Activated T-helper 2 cell treated with anti-CD3 and anti-CD28 coated beads, Interferon-gamma antibody, Interleukin-2, Interleukin-4, amounts not matched to agents 10 μg/mL and 5 μg/mL and 100 μg/mL, durations not matched to agents 14 hours and 24 hours and 36 hours (primary cell): ENCODE measurements at regions not wholly inside any gene's neighbourhood (a gene's known extent, or its start where the extent isn't known, plus 50 kb on each side); places are given as distances from the start of the nearest gene placed in this dataset.
A peak's percentile ranks its signal among the peaks of the same experiment; 100 is the strongest.

Experiments
- DNase-seq: peaks from one replicate; pipeline ENCODE4 v3.0.0; 2021; ENCODE audit warnings: low spot score
- H3K27ac Mint-ChIP-seq: one replicate; pipeline ENCODE4 v1.8.0; 2021; ENCODE audit warnings: mixed read lengths
- H3K27me3 Mint-ChIP-seq: one replicate; pipeline ENCODE4 v1.8.0; 2021; ENCODE audit warnings: low read depth, mixed read lengths
- H3K36me3 Mint-ChIP-seq: one replicate; pipeline ENCODE4 v1.8.0; 2021; ENCODE audit warnings: low read depth, mixed read lengths
- H3K4me1 Mint-ChIP-seq: one replicate; pipeline ENCODE4 v1.8.0; 2021; ENCODE audit warnings: low read depth, mixed read lengths
- H3K4me3 Mint-ChIP-seq: one replicate; pipeline ENCODE4 v1.8.0; 2021; ENCODE audit warnings: low read depth, mild to moderate bottlenecking, moderate library complexity, mixed read lengths
- H3K9me3 Mint-ChIP-seq: one replicate; pipeline ENCODE4 v1.8.0; 2021; ENCODE audit warnings: mixed read lengths
- intact Hi-C: fragments of 100-400 bp; cut with micrococcal nuclease; formaldehyde crosslinking; loops from one replicate; pipeline ENCODE4 v1.15.1; 2023

DNA sequence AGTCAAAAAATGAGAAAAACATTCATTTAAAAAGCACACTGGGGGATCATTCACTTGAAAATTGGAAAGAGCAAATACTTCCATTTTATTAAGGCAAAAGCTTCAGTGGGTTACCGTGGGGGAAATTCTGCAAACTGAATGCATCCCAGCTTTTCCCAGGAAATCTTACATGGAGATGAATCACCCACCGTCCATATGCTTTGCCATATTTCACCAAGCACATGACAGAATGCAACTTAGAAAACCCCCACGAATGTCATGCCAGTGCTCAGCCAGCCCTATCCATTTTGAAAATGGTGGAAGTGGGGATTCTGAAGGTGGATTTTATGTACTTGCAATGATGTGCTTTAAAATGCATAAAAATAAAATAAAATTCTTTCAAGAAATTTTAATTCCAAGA, 485.5 kb upstream of the ID2 start:
- intact Hi-C loops = no loop called here
- Mint-ChIP-seq H3K4me1 (peaks cover 9% of the 10 kb centered on the region), H3K36me3 (peaks cover 18% of the 10 kb centered on the region), H3K27me3 (no peaks in the 10 kb centered on the region), H3K9me3 (peaks cover 28% of the 10 kb centered on the region), H3K4me3 (no peak overlapping the region), H3K27ac (no peak overlapping the region)
- no peak for DNase-seq

DNA sequence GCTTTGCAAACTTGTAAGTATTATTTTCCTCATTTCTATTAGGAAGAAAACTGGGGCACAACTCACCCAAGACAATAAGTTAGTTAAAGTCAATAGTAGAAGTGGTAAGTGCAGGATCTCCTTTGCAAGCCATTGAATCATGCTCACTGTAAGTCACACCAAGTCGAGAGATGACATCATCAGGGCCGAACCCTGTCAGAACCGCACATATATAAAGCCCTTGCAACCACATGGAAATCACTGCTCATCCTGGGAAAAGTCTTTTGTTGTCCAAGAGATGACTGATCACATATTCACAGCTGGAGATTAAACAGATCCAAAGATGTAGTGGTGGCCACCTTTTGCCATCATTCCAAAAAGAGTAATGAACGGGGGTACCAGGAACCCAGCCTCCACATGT, 484.8 kb upstream of the ID2 start:
- peaks cover 29% of the 10 kb centered on the region for H3K9me3 Mint-ChIP-seq
- no peaks in the 10 kb centered on the region for H3K27me3 Mint-ChIP-seq
- no peak for DNase-seq

DNA sequence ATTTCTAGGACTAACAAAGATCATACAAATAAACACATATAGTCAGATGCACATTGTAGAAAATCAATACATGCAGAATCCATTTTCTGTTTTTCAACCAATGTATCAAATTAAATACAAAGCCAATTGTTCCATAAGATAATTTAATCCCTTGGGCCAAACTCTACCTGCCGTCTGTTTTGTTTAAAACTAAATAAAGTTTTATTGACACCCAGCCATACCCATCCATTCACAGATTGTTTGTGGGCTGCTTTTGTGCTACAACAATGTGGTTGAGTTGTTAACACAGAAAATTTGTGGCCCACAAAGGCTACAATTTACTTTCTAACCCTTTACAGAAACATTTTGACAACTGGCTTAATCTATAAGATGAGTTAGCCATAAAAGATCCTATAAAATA, 484.0 kb upstream of the ID2 start:
- Mint-ChIP-seq H3K4me3 (no peak overlapping the region), H3K27me3 (no peaks in the 10 kb centered on the region), H3K9me3 (peaks cover 29% of the 10 kb centered on the region), H3K27ac (no peak overlapping the region), H3K36me3 (peaks cover 21% of the 10 kb centered on the region), H3K4me1 (peaks cover 21% of the 10 kb centered on the region)
- no peak for DNase-seq
- intact Hi-C loops = no loop called here

More for the DNA sequence above, 484.8 kb upstream of the ID2 start:
- intact Hi-C loops = no loop called here
- Mint-ChIP-seq H3K27ac (no peak overlapping the region), H3K4me3 (no peak overlapping the region), H3K4me1 (peaks cover 14% of the 10 kb centered on the region), H3K36me3 (peaks cover 21% of the 10 kb centered on the region)

DNA sequence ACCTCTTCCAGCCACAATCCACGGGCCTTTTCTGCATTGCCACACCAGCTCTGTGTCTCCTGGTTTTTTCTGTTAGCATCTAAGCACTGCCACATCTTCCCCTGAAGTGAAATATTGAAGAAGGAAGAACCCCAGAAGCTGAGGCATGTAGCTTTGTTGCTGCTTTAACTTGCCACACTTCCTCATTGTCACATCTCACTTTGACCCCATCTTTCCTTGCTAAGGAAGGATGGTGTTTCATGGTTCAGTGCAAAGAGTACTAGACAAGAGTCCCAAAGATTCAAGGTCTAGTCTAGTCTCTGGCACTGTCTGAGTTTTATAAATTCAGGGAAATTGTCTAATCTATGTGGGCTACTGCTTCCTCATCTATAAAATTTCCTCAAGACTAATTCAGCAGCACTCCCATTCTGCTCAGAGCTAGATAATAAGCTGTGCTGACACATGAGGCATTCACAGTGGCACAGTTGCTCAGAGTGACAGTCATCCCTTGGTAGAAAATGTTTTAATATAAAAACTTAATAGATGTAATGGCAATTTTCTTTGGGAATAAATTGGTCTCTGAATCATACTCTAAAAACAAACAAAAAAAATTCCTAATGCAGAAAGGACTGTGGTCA, 483.0 kb upstream of the ID2 start:
- Mint-ChIP-seq H3K27ac (no peak overlapping the region), H3K4me1 (peaks cover 22% of the 10 kb centered on the region), H3K4me3 (no peak overlapping the region), H3K9me3 (peaks cover 29% of the 10 kb centered on the region), H3K36me3 (peaks cover 21% of the 10 kb centered on the region), H3K27me3 (no peaks in the 10 kb centered on the region)
- no peak for DNase-seq
- intact Hi-C loops = no loop called here

DNA sequence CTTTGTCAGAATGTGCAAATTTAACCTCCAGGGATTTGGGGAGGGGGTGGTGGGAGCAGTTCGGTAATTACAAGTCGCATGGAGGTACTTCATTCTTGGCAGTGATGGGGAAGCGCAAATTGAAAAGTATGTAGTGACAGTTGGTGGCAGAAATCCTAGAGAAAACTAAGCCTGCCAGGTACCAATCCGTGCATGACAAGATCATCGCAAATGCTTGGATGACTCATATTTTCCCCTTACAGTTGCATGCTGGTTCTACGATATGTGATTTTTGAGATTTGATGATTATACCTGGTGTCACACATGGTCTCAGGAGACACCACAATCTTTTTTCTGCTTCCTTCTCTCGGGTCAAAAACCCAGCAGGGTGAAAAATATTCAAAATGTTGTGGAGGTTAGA, 479.7 kb upstream of the ID2 start:
- Mint-ChIP-seq H3K4me1 (peaks cover 21% of the 10 kb centered on the region), H3K4me3 (no peak overlapping the region), H3K27me3 (no peaks in the 10 kb centered on the region), H3K27ac (peak overlapping the region; percentile 74), H3K36me3 (peaks cover 29% of the 10 kb centered on the region), H3K9me3 (peaks cover 41% of the 10 kb centered on the region)
- no peak for DNase-seq
- intact Hi-C loops = no loop called here

DNA sequence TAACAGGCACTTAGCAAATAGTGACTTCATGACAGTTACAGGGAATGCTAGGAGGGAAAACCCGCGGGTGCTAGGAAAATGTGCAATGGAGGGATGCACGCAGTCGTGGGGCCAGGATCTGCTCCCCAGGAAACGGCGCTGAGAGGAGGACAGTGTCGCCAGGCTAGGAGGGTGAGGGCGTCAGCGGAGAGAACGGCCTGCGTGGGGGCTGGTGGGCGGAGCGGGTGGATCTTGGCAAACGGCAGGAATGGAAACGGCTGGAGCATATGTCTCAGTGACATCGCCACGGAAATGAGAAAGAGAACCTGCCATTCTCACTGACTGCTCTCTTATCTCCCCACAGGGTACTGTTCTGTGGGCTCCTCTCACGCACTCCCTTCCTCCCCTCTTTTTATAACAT, 478.5 kb upstream of the ID2 start:
- Mint-ChIP-seq H3K4me3 (no peak overlapping the region), H3K27ac (no peak overlapping the region), H3K36me3 (peaks cover 41% of the 10 kb centered on the region), H3K27me3 (no peaks in the 10 kb centered on the region), H3K4me1 (peaks cover 21% of the 10 kb centered on the region), H3K9me3 (peaks cover 53% of the 10 kb centered on the region)
- intact Hi-C loops = no loop called here
- no peak for DNase-seq

DNA sequence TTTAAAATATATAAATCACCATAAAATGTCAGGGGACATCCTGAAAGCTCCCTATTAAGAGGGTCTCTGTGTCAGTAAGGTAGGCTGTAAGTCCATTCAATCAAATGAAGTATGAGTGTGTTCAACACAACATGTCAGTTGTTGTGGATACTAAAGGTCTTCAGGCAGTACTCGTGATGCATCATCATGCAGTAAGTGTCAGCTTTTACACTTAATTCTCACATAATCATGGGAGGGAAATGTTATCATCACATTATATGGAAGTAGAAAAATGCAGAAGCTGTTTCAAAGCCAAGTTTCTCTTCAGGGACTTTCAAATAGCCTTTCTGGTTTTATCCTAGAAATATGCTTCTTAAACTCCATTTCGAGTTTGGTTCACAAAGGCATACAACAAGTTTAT, 477.1 kb upstream of the ID2 start:
- Mint-ChIP-seq H3K4me1 (peaks cover 21% of the 10 kb centered on the region), H3K9me3 (peaks cover 51% of the 10 kb centered on the region), H3K36me3 (peaks cover 41% of the 10 kb centered on the region), H3K27me3 (no peaks in the 10 kb centered on the region), H3K27ac (no peak overlapping the region), H3K4me3 (no peak overlapping the region)
- no peak for DNase-seq
- intact Hi-C loops = no loop called here

DNA sequence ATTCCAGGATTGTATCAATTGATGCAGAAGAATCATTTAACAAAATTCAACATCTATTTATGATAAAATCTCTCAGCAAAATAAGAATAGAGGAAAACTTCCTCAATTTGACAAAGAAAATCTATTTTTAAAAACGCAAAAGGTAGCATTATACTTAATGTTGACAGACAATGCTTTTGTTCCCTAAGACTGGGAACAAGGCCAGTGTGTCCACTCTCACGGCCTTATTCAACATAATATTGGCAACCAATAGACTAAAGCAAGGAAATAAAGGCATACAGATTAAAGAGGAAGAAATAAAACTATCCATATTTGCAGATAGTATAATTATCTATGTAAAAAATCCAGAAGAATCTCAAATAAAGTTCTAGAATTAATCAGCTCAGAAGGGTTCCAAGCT, 472.4 kb upstream of the ID2 start:
- peaks cover 28% of the 10 kb centered on the region for H3K36me3 Mint-ChIP-seq
- intact Hi-C loops = no loop called here
- DNase-seq = no peak
- H3K4me1 Mint-ChIP-seq = peaks cover 11% of the 10 kb centered on the region
- no peak overlapping the region for H3K4me3 Mint-ChIP-seq
- peaks cover 59% of the 10 kb centered on the region for H3K9me3 Mint-ChIP-seq
- no peak overlapping the region for H3K27ac Mint-ChIP-seq
- H3K27me3 Mint-ChIP-seq = no peaks in the 10 kb centered on the region

DNA sequence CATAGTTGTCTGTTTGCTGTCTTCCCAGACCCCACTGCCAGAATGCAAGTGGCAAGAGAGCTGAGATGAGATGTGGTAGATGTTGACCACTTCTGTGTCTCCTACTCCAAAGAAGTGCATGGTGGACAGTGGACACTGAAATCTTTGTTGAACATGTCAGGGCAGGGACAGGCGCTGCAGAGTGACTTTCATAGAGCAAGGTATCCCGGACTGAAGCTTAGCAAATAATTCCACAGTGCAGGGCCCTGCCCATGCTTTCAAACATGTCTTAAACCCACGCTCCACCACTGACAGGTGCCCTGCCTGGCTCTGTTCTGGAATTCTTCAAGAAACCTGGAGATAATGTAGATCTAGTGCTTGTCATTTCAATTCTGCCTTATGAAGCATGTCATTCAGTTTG, 470.5 kb upstream of the ID2 start:
- H3K9me3 Mint-ChIP-seq = peaks cover 60% of the 10 kb centered on the region
- H3K36me3 Mint-ChIP-seq = peaks cover 24% of the 10 kb centered on the region
- H3K4me1 Mint-ChIP-seq = peaks cover 17% of the 10 kb centered on the region
- intact Hi-C loops = no loop called here
- no peak overlapping the region for H3K4me3 Mint-ChIP-seq
- no peak for DNase-seq
- no peaks in the 10 kb centered on the region for H3K27me3 Mint-ChIP-seq
- no peak overlapping the region for H3K27ac Mint-ChIP-seq

DNA sequence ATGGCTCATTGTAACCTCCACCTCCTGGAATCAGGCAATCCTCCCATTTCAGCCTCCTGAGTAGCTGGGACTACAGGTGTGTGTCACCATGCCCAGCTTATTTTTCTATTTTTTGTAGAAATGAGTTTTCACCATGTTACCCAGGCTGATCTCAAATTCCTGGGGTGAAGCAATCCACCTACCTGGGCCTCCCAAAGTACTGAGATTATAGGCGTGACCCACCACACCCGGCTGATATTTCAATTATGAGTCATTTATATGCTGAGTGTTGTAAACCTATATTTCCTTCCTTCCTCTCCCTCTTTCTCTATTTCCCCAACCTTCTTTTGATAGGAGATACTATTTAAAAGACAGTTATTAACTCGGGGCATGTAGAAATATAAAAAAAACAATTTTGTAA, 469.6 kb upstream of the ID2 start:
- H3K4me3 Mint-ChIP-seq = no peak overlapping the region
- H3K4me1 Mint-ChIP-seq = peaks cover 17% of the 10 kb centered on the region
- H3K27me3 Mint-ChIP-seq = no peaks in the 10 kb centered on the region
- H3K9me3 Mint-ChIP-seq = peaks cover 51% of the 10 kb centered on the region
- no peak for DNase-seq
- no peak overlapping the region for H3K27ac Mint-ChIP-seq
- intact Hi-C loops = no loop called here
- H3K36me3 Mint-ChIP-seq = peaks cover 18% of the 10 kb centered on the region

DNA sequence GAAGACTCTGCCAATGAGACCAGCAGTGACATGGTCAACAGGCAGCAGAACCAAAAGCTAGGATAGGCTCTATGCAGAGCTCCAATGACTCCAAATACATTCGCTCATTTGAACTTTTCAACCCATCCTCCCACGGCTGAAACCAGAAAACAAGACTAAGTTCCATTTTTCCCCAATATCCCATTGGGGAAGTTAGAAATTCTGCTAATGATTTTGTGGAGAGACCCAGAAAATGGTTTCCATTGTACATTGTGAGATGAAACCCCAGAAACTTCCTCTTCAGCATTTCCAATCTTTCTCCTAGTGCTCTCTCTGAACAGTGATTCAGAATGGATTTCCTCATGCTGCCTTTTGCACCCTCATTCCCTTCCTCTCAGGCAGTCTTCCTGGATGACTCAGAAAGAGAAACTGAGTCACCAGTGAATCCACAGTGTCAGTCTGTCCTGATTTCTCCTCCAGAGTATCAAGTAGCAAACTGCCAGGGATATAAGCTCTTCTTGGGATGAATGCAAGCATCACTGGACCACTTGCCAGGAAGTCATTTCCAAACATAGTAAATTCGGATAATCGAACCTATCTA, 467.7 kb upstream of the ID2 start:
- Mint-ChIP-seq H3K4me3 (no peak overlapping the region), H3K27me3 (peaks cover 5% of the 10 kb centered on the region), H3K4me1 (peaks cover 17% of the 10 kb centered on the region), H3K9me3 (peaks cover 34% of the 10 kb centered on the region), H3K36me3 (peaks cover 4% of the 10 kb centered on the region), H3K27ac (no peak overlapping the region)
- DNase-seq = no peak
- intact Hi-C loops = no loop called here

DNA sequence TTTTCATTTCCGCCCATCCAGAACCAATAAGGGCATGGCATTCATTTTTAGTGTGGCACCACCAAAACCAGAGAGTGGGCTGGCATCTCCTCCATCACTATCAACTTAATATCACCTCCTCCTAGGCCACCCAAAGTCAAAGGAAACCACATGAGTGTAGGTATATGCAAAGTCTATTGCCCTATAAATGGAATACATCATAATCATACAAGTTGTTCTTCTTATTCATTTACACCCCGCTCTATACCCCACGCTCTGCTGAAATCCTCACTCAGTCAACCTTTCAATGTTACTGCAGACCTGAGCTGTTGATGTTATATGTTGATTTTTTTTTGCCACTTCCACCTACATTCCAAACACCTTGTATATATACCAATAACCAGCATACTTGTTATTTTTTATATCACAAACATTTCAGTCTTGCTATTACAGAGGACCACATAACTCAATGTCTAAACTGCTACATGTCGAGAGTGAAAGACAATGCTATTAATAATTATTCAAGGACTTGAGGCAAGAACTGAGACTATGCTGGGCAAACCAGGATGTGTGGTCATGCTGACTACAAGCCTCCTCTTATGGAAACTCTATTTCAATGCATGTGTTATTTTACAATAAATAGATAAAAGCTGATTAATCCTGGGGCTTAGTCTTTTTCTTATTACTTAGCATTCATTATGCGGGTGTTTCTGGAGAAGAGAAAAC, 466.5 kb upstream of the ID2 start:
- no peak for DNase-seq
- Mint-ChIP-seq H3K9me3 (peaks cover 24% of the 10 kb centered on the region), H3K27me3 (peaks cover 5% of the 10 kb centered on the region), H3K27ac (no peak overlapping the region), H3K4me3 (no peak overlapping the region), H3K36me3 (peaks cover 4% of the 10 kb centered on the region), H3K4me1 (peaks cover 17% of the 10 kb centered on the region)
- intact Hi-C loops = no loop called here

DNA sequence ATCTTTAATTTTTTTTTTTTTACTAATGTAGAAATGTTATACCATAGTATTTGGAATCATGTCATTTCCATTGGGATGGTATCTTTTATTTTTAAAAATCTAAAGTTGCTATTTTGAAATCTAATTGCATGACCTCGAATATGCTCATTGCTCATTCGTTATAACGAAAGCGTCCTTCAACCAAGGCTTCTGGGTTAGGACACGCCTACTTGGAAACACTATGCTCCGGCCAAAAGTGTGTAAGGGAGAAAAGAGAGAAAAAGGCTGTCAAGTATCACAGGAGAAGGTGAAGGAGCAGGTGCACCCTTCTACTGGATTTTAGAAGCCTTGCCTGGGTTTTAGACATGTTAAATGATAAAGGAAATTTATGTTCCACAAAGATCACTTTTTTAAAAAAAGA, 465.9 kb upstream of the ID2 start:
- H3K4me3 Mint-ChIP-seq = no peak overlapping the region
- intact Hi-C loops = no loop called here
- DNase-seq = no peak
- H3K36me3 Mint-ChIP-seq = peaks cover 4% of the 10 kb centered on the region
- H3K27me3 Mint-ChIP-seq = peaks cover 5% of the 10 kb centered on the region
- peaks cover 17% of the 10 kb centered on the region for H3K4me1 Mint-ChIP-seq
- no peak overlapping the region for H3K27ac Mint-ChIP-seq
- peaks cover 18% of the 10 kb centered on the region for H3K9me3 Mint-ChIP-seq
